ENCODE measurements at regions not wholly inside any gene's neighbourhood (a gene's known extent, or its start where the extent isn't known, plus 50 kb on each side); places are given as distances from the start of the nearest gene placed in this dataset.

- TF ChIP-seq CTCF (IDR thresholded peaks at IDR 0.05) (no peak), POLR2A (IDR thresholded peaks at IDR 0.05) (no peak)
Measured at GRCh38 chr2:173493874-173494273, 139.2 kb downstream of the CDCA7 start.
